BLaER1 treated with 17β-estradiol and CSF1 and Interleukin-3, amounts not matched to agents 10 nM and 100 nM (cell line): ENCODE measurements at regions not wholly inside any gene's neighbourhood (a gene's known extent, or its start where the extent isn't known, plus 50 kb on each side); places are given as distances from the start of the nearest gene placed in this dataset.
"Not testable (repeated sequence)": the region's sequence is repeated elsewhere in the genome, so short reads cannot be mapped to it uniquely, and the experiment has no call there.

Experiments used
- H3K27ac ChIP-seq, 11 experiments: shearing (Covaris generic); formaldehyde crosslinking; 2 replicates each; pipeline ENCODE4 v1.8.1; 2022
- H3K27me3 ChIP-seq, 11 experiments: shearing (Covaris generic); formaldehyde crosslinking; 2 replicates each; pipeline ENCODE4 v1.8.1; 2022
- H3K36me3 ChIP-seq, 11 experiments: shearing (Covaris generic); formaldehyde crosslinking; 2 replicates each; pipeline ENCODE4 v1.8.1; 2022
- H3K4me1 ChIP-seq, 10 experiments: shearing (Covaris generic); formaldehyde crosslinking; 2 replicates each; pipeline ENCODE4 v1.8.1; 2022
- H3K4me2 ChIP-seq, 11 experiments: shearing (Covaris generic); formaldehyde crosslinking; 2 replicates each; pipeline ENCODE4 v1.8.1; 2022
- H3K4me3 ChIP-seq, 10 experiments: shearing (Covaris generic); formaldehyde crosslinking; 2 replicates each; pipeline ENCODE4 v1.8.1; 2022
- H3K9ac ChIP-seq, 11 experiments: shearing (Covaris generic); formaldehyde crosslinking; 2 replicates each; pipeline ENCODE4 v1.8.1; 2022
- H3K9me3 ChIP-seq, 11 experiments: shearing (Covaris generic); formaldehyde crosslinking; replicated peaks in 1 of 11; 2 replicates each; pipeline ENCODE4 v1.8.1; 2022
- H4K20me1 ChIP-seq, 11 experiments: shearing (Covaris generic); formaldehyde crosslinking; 2 replicates each; pipeline ENCODE4 v1.8.1; 2022

DNA sequence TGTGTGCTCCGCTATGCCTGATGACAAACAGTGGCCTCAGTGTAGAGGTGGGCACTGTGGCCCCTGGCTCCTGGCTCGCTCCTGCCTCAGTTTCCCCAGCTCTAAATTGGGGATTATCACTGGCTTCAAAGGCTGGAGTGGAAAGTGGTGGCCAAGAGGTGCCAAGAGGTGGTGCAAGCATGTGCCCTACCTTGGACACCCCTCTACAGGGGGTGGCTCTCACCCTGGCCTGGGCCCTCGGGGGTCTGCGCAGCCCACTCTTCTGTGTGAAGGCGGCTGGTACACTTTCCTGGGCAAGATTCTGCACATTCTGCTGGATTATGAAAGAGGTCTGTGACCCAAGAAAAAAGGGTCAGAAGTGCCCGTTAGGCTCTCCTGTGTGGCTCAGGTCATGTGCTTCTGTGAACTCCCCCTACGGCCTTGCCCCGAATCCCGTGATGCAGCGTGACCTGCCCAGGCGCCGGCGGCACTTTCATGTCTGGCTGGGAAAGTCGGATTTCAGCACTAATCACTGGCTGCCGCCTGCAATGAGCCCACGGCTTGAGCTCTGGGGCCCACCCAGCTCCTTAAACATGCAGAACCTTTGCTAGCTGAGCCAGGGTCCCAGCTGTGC, 57.3 kb upstream of the SPN start:
- H3K27ac ChIP-seq: peak overlapping the region in 4 of 11 experiments; percentile 49 to 73 (median 62); a peak in 6 of 22 replicates
- H3K4me1 ChIP-seq: peaks cover 51 to 87% (median 71%) of the 10 kb centered on the region in 10 experiments
- peak overlapping the region; percentile 42 to 82 (median 74); a peak in 21 of 22 replicates for H3K4me2 ChIP-seq
- H3K36me3 ChIP-seq: peaks cover 0 to 11% (median 0%) of the 10 kb centered on the region in 11 experiments; a peak in 5 of 22 replicates
- peak overlapping the region in 1 of 11 experiments; percentile 23; a peak in 3 of 22 replicates for H3K9ac ChIP-seq
- peaks cover 0 to 100% (median 97%) of the 10 kb centered on the region in 11 experiments; a peak in 21 of 22 replicates for H4K20me1 ChIP-seq
- not testable (repeated sequence) for H3K9me3 ChIP-seq, H3K27me3 ChIP-seq, H3K4me3 ChIP-seq

DNA sequence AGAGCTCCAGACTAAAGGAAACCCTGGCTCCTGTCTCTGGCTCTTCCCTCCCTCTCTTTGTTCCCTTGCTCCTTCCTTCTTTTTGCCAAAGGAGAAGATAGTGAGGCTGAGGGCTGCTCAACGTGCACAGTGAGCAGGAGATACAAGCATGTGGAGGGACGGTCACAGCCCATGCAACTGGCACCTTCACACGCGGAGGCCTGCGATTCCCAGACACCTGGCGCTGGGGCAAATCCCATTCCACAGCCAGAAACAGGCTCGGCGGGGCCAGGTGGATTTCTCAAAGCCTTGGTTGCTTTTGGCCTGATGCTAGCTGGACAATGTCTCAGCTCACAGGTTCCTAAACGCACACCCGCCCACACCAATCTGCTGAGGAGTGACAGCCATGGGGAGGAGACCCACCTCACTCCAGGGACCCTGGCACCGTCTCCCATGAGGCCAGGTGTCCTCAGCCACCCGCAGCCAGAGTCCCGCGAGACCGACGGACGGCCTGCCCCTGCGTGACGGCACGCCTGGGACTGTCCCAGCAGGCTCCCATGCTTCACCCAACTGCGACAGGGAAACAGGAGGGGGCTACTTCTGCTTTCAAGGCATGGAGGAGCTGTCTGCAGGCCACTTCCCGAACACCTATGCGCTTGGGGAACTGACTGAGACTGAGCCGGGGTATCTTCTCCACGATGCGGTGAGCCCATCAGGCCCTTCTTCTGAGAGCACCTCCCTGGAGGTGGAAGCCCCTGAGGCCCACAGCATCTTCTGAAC, 56.2 kb upstream of the SPN start:
- Histone ChIP-seq H3K36me3 (peaks cover 0 to 11% (median 0%) of the 10 kb centered on the region in 11 experiments; a peak in 5 of 22 replicates), H4K20me1 (peaks cover 0 to 97% (median 93%) of the 10 kb centered on the region in 11 experiments; a peak in 21 of 22 replicates), H3K9ac (peak overlapping the region in 1 of 11 experiments; percentile 10; a peak in 1 of 22 replicates), H3K4me1 (peaks cover 39 to 82% (median 64%) of the 10 kb centered on the region in 10 experiments), H3K4me2 (peak overlapping the region; percentile 70 to 84 (median 74))
- H3K27me3 ChIP-seq, H3K4me3 ChIP-seq, H3K27ac ChIP-seq, H3K9me3 ChIP-seq: not testable (repeated sequence)

DNA sequence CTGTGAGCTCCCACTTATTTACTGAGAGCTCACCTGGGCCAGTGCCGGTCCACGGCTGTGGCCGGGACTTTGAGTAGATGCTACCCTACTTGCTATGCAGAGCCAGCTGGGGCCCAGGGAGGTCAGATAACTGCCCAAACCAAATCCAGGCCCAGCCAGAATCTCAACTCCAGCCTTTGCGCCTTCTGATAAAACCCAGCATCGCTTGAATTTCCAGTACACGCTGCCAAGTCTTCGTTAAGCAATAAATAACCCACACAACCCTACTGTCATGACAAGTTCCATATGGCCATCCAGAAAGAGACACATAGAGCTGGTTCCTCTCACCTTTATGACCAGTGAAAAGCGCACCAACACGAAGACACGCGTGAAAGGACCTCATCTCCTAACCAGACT, 55.6 kb upstream of the SPN start:
- peak overlapping the region; percentile 70 to 84 (median 74) for H3K4me2 ChIP-seq
- H3K4me1 ChIP-seq: peaks cover 34 to 76% (median 59%) of the 10 kb centered on the region in 10 experiments
- H3K36me3 ChIP-seq: peaks cover 0 to 11% (median 0%) of the 10 kb centered on the region in 11 experiments; a peak in 5 of 22 replicates
- H3K9me3 ChIP-seq, H3K27ac ChIP-seq, H3K9ac ChIP-seq, H3K4me3 ChIP-seq, H3K27me3 ChIP-seq: not testable (repeated sequence)
- peaks cover 0 to 94% (median 88%) of the 10 kb centered on the region in 11 experiments; a peak in 21 of 22 replicates for H4K20me1 ChIP-seq

DNA sequence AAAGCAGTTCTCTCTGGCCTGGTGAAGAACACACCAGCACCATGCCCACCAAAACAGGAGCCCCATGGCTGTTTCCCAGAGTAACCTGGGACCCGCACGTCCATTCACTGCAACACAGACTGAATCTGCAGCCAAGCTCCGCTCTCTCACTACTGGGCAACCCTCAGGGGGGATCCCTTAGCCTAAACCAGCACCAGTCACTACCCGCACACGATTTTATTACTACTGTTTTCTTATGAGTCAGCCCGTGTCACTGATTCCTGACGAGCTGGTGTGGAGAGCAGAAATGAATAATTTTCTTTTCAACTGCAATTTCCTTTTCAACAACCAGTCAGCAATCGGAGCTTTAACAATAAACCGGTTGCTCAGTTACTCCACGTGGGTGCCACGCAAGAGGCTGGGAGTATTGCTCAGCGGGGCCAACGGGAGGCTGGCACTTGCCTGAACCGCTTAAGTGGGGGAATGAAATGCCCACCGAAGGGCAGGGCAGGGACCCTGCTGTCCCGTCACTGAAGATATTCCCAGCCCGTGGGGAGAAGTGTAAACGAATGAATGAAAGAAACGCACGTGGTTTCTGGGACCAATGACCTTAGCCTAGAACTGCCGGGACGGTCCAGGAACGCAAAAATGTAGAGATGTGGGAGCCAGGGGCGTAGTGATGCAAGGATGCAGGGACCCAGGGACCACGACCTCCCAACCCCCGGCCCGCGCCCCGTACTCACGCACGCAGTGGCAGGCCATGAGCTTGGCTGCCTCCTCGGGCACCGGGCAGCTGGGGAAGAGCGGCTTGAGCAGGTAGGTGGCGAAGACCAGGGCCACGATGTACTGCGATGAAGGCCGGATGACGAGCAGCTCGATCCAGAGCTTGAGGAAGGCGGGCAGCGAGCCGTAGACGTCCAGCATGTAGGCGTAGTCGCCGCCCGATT, 50.4 kb upstream of the SPN start:
- not testable (repeated sequence) for H3K27me3 ChIP-seq, H3K36me3 ChIP-seq, H3K9me3 ChIP-seq
- Histone ChIP-seq H3K27ac (peak overlapping the region in 10 of 11 experiments; percentile 66 to 90 (median 86); a peak in 20 of 22 replicates), H4K20me1 (peaks cover 0 to 46% (median 35%) of the 10 kb centered on the region in 11 experiments; a peak in 18 of 22 replicates), H3K4me2 (peak overlapping the region; percentile 89 to 97 (median 94)), H3K9ac (peak overlapping the region; percentile 75 to 92 (median 85); a peak in 21 of 22 replicates), H3K4me3 (peak overlapping the region; percentile 64 to 83 (median 78)), H3K4me1 (peaks cover 3 to 24% (median 17%) of the 10 kb centered on the region in 10 experiments; a peak in 19 of 20 replicates)
